ENCODE measurements at regions not wholly inside any gene's neighbourhood (a gene's known extent, or its start where the extent isn't known, plus 50 kb on each side); places are given as distances from the start of the nearest gene placed in this dataset.
"Not testable (repeated sequence)": the region's sequence is repeated elsewhere in the genome, so short reads cannot be mapped to it uniquely, and the experiment has no call there.

GRCh38 chr14:29410581-29410980 lies 517.1 kb downstream of the PRKD1 start:
- Histone ChIP-seq H2BK15ac (ENCODE audit: low read depth, low read length) (no peak overlapping the region), H3K79me2 (ENCODE audit: insufficient read depth, low read length) (no peaks in the 10 kb centered on the region), H3K56ac (ENCODE audit: insufficient read length, low read depth, low read length) (no peak overlapping the region), H3T11ph (ENCODE audit: low read length) (no peak overlapping the region), H3K23me2 (ENCODE audit: insufficient read length, low read depth, low read length, poor library complexity, severe bottlenecking) (no peaks in the 10 kb centered on the region), H4K91ac (ENCODE audit: insufficient read length, low read depth, low read length) (no peak overlapping the region), H3K14ac (ENCODE audit: insufficient read depth, low read length) (no peak overlapping the region), H3K23ac (ENCODE audit: insufficient read length, low read depth, low read length) (no peak overlapping the region), H4K5ac (ENCODE audit: insufficient read length, low read depth, low read length) (no peak overlapping the region), H3K27me3 (ENCODE audit: insufficient read depth, low read length) (no peaks in the 10 kb centered on the region), H3K4me1 (ENCODE audit: insufficient read depth, low read length) (no peaks in the 10 kb centered on the region), H2BK5ac (ENCODE audit: insufficient read length, low read length) (no peak overlapping the region), H2AFZ (ENCODE audit: low read length) (no peak overlapping the region), H3K27ac (ENCODE audit: insufficient read length, low read depth, low read length) (no peak overlapping the region), H2BK120ac (ENCODE audit: low read depth, low read length, poor library complexity, severe bottlenecking) (no peak overlapping the region), H3K4ac (ENCODE audit: low read depth, low read length) (no peak overlapping the region), H3K9ac (ENCODE audit: extremely low read depth, insufficient read length, low read length) (no peak overlapping the region), H2BK12ac (ENCODE audit: insufficient read length, low read depth, low read length) (no peak overlapping the region), H4K8ac (replicated peaks; ENCODE audit: insufficient read length, low read depth, low read length) (no peak overlapping the region), H3K79me1 (ENCODE audit: insufficient read depth, low read depth, low read length, poor library complexity, severe bottlenecking) (no peaks in the 10 kb centered on the region), H3K18ac (ENCODE audit: insufficient read length, low read depth, low read length) (no peak overlapping the region), H2BK20ac (ENCODE audit: low read depth, low read length, poor library complexity, severe bottlenecking) (no peak overlapping the region), H3K9me3 (ENCODE audit: control insufficient read depth, low read depth, low read length) (no peaks in the 10 kb centered on the region), H4K20me1 (ENCODE audit: control insufficient read depth, insufficient read depth, insufficient read length) (no peaks in the 10 kb centered on the region), H2AK5ac (ENCODE audit: insufficient read length, low read length) (no peak overlapping the region), H3K4me2 (ENCODE audit: insufficient read depth, insufficient read length, low read length) (no peak overlapping the region)
- no peaks in the 10 kb centered on the region; the same call in none of the 2 replicates for H3K27me3 Mint-ChIP-seq (ENCODE audit: low read depth)
- H3K4me3 Mint-ChIP-seq = no peak overlapping the region
- no peak overlapping the region for H3K27ac Mint-ChIP-seq
- H3K9me3 Mint-ChIP-seq = peaks cover 34 to 38% of the 10 kb centered on the region in 2 experiments
- WGBS (ENCODE audit: extremely low coverage, insufficient read length, low lambda C conversion rate) = no CpG with 5 or more reads among the region's 2 CpGs
- peaks cover 5 to 19% (median 6%) of the 10 kb centered on the region in 3 experiments; a peak in 6 of 7 replicates for H3K36me3 Mint-ChIP-seq (ENCODE audit: insufficient read depth in 1 of 3, low read depth in 3 of 3)
- DNase-seq = no peak
- no peak for TF ChIP-seq CTCF (conservative IDR thresholded peaks at IDR 0.05)
- no peaks in the 10 kb centered on the region for H3K4me1 Mint-ChIP-seq

- H2BK20ac ChIP-seq (ENCODE audit: low read depth, low read length, poor library complexity, severe bottlenecking) = not testable (repeated sequence)
These were observed 512.7 kb downstream of the PRKD1 start for GRCh38 chr14:29414931-29415330.

More at GRCh38 chr14:29414931-29415330, 512.7 kb downstream of the PRKD1 start:
- not testable (repeated sequence) for DNase-seq; H3K27me3 ChIP-seq (ENCODE audit: insufficient read depth, low read length); H3K4me2 ChIP-seq (ENCODE audit: insufficient read depth, insufficient read length, low read length); H3K4ac ChIP-seq (ENCODE audit: low read depth, low read length); H3K9ac ChIP-seq (ENCODE audit: extremely low read depth, insufficient read length, low read length); H2BK12ac ChIP-seq (ENCODE audit: insufficient read length, low read depth, low read length); H3K36me3 Mint-ChIP-seq (ENCODE audit: insufficient read depth in 1 of 3, low read depth in 3 of 3); H3K79me1 ChIP-seq (ENCODE audit: insufficient read depth, low read depth, low read length, poor library complexity, severe bottlenecking); H3K4me1 ChIP-seq (ENCODE audit: insufficient read depth, low read length); H3K23ac ChIP-seq (ENCODE audit: insufficient read length, low read depth, low read length); H3K27ac Mint-ChIP-seq; H2BK120ac ChIP-seq (ENCODE audit: low read depth, low read length, poor library complexity, severe bottlenecking); H3K18ac ChIP-seq (ENCODE audit: insufficient read length, low read depth, low read length); H3K27ac ChIP-seq (ENCODE audit: insufficient read length, low read depth, low read length); H3T11ph ChIP-seq (ENCODE audit: low read length); H3K27me3 Mint-ChIP-seq (ENCODE audit: low read depth); H3K79me2 ChIP-seq (ENCODE audit: insufficient read depth, low read length); H2BK5ac ChIP-seq (ENCODE audit: insufficient read length, low read length); H3K9me3 ChIP-seq (ENCODE audit: control insufficient read depth, low read depth, low read length); H2AFZ ChIP-seq (ENCODE audit: low read length); H4K5ac ChIP-seq (ENCODE audit: insufficient read length, low read depth, low read length); H4K20me1 ChIP-seq (ENCODE audit: control insufficient read depth, insufficient read depth, insufficient read length); H3K4me3 Mint-ChIP-seq; H3K14ac ChIP-seq (ENCODE audit: insufficient read depth, low read length); H3K23me2 ChIP-seq (ENCODE audit: insufficient read length, low read depth, low read length, poor library complexity, severe bottlenecking); H3K4me1 Mint-ChIP-seq; H3K56ac ChIP-seq (ENCODE audit: insufficient read length, low read depth, low read length); H2AK5ac ChIP-seq (ENCODE audit: insufficient read length, low read length); H2BK15ac ChIP-seq (ENCODE audit: low read depth, low read length); H4K91ac ChIP-seq (ENCODE audit: insufficient read length, low read depth, low read length); H4K8ac ChIP-seq (replicated peaks; ENCODE audit: insufficient read length, low read depth, low read length)
- no CpG with 5 or more reads among the region's 5 CpGs for WGBS (ENCODE audit: extremely low coverage, insufficient read length, low lambda C conversion rate)
- peaks cover 15% of the 10 kb centered on the region in 2 experiments for H3K9me3 Mint-ChIP-seq

Measured in H9 (cell line).